ENCODE measurements at regions not wholly inside any gene's neighbourhood (a gene's known extent, or its start where the extent isn't known, plus 50 kb on each side); places are given as distances from the start of the nearest gene placed in this dataset.

- Mint-ChIP-seq H3K27me3 (ENCODE audit: unreplicated experiment) (no peaks in the 10 kb centered on the region), H3K36me3 (ENCODE audit: insufficient read depth, unreplicated experiment) (no peaks in the 10 kb centered on the region), H3K4me1 (ENCODE audit: low read depth, unreplicated experiment) (peaks cover 30% of the 10 kb centered on the region), H3K9me3 (ENCODE audit: low read depth, unreplicated experiment) (no peaks in the 10 kb centered on the region), H3K4me3 (ENCODE audit: low read depth, unreplicated experiment) (no peak overlapping the region), H3K27ac (ENCODE audit: unreplicated experiment) (no peak overlapping the region)
- no peak for DNase-seq
- intact Hi-C loops (cut with micrococcal nuclease; ENCODE audit: unreplicated experiment), result no loop called here
- TF ChIP-seq CTCF (IDR thresholded peaks at IDR 0.05; ENCODE audit: unreplicated experiment), result no peak
- BruUV-seq (replicated peaks), result no TSS peak
- CTCF ChIA-PET, result interaction anchor here (0.8 kb wide), 1 partner anchor 177 kb away, joined by 3 read pairs; no protein-coding TSS in a partner anchor
Observed at GRCh38 chr10:131730771-131731497, 169.9 kb upstream of the PPP2R2D start.

- CTCF ChIA-PET, result interaction anchor here (0.8 to 1.0 kb wide), 2 partner anchors 17 to 178 kb away, joined by 3 read pairs; no protein-coding TSS in a partner anchor
- H3K9me3 Mint-ChIP-seq (ENCODE audit: low read depth, unreplicated experiment), result no peaks in the 10 kb centered on the region
- BruUV-seq (replicated peaks), result no TSS peak
- TF ChIP-seq CTCF (IDR thresholded peaks at IDR 0.05; ENCODE audit: unreplicated experiment), result no peak
- H3K27me3 Mint-ChIP-seq (ENCODE audit: unreplicated experiment), result no peaks in the 10 kb centered on the region
- H3K36me3 Mint-ChIP-seq (ENCODE audit: insufficient read depth, unreplicated experiment), result no peaks in the 10 kb centered on the region
- no peak overlapping the region for H3K4me3 Mint-ChIP-seq (ENCODE audit: low read depth, unreplicated experiment)
- intact Hi-C loops (cut with micrococcal nuclease; ENCODE audit: unreplicated experiment), result no loop called here
- no peak overlapping the region for H3K27ac Mint-ChIP-seq (ENCODE audit: unreplicated experiment)
- no peak for DNase-seq
- peaks cover 23% of the 10 kb centered on the region for H3K4me1 Mint-ChIP-seq (ENCODE audit: low read depth, unreplicated experiment)
Observed at GRCh38 chr10:131731780-131732630, 168.8 kb upstream of the PPP2R2D start.

GRCh38 chr10:131732631-131733127 is 168.1 kb upstream of the PPP2R2D start:
- H3K27me3 Mint-ChIP-seq (ENCODE audit: unreplicated experiment), result no peaks in the 10 kb centered on the region
- no peak overlapping the region for H3K27ac Mint-ChIP-seq (ENCODE audit: unreplicated experiment)
- TF ChIP-seq CTCF (IDR thresholded peaks at IDR 0.05; ENCODE audit: unreplicated experiment), result no peak
- H3K4me3 Mint-ChIP-seq (ENCODE audit: low read depth, unreplicated experiment), result no peak overlapping the region
- no TSS peak for BruUV-seq (replicated peaks)
- H3K36me3 Mint-ChIP-seq (ENCODE audit: insufficient read depth, unreplicated experiment), result no peaks in the 10 kb centered on the region
- DNase-seq, result peak; percentile 36
- peaks cover 20% of the 10 kb centered on the region for H3K4me1 Mint-ChIP-seq (ENCODE audit: low read depth, unreplicated experiment)
- CTCF ChIA-PET, result interaction anchor here (0.6 to 1.0 kb wide), 2 partner anchors 16 to 374 kb away, joined by 3 read pairs; no protein-coding TSS in a partner anchor
- intact Hi-C loops (cut with micrococcal nuclease; ENCODE audit: unreplicated experiment), result no loop called here
- H3K9me3 Mint-ChIP-seq (ENCODE audit: low read depth, unreplicated experiment), result no peaks in the 10 kb centered on the region

GRCh38 chr10:131733596-131733995 is 167.2 kb upstream of the PPP2R2D start:
- DNase-seq, result no peak
- TF ChIP-seq CTCF (IDR thresholded peaks at IDR 0.05; ENCODE audit: unreplicated experiment), result no peak
- intact Hi-C loops (cut with micrococcal nuclease; ENCODE audit: unreplicated experiment), result no loop called here
- H3K4me1 Mint-ChIP-seq (ENCODE audit: low read depth, unreplicated experiment), result peaks cover 20% of the 10 kb centered on the region
- no peak overlapping the region for H3K27ac Mint-ChIP-seq (ENCODE audit: unreplicated experiment)
- H3K27me3 Mint-ChIP-seq (ENCODE audit: unreplicated experiment), result no peaks in the 10 kb centered on the region
- no peaks in the 10 kb centered on the region for H3K9me3 Mint-ChIP-seq (ENCODE audit: low read depth, unreplicated experiment)
- CTCF ChIA-PET, result no interaction called here
- BruUV-seq (replicated peaks), result no TSS peak
- no peaks in the 10 kb centered on the region for H3K36me3 Mint-ChIP-seq (ENCODE audit: insufficient read depth, unreplicated experiment)
- H3K4me3 Mint-ChIP-seq (ENCODE audit: low read depth, unreplicated experiment), result no peak overlapping the region

All from Calu3 (cell line).